ENCODE measurements at regions not wholly inside any gene's neighbourhood (a gene's known extent, or its start where the extent isn't known, plus 50 kb on each side); places are given as distances from the start of the nearest gene placed in this dataset.
A peak's percentile ranks its signal among the peaks of the same experiment; 100 is the strongest.

- DNase-seq, result no peak
- 100% methylated on average over 1 of the region's 6 CpGs for WGBS (ENCODE audit: insufficient coverage)
- Histone ChIP-seq H3K36me3 (ENCODE audit: control insufficient read depth, insufficient read depth, low read length) (no peaks in the 10 kb centered on the region), H3K27me3 (ENCODE audit: control insufficient read depth, insufficient read depth, low read length) (no peaks in the 10 kb centered on the region), H3K27ac (ENCODE audit: low read length) (no peak overlapping the region), H3K4me3 (ENCODE audit: low read length) (no peak overlapping the region), H3K4me1 (ENCODE audit: control insufficient read depth, insufficient read depth, low read length) (peaks cover 7% of the 10 kb centered on the region), H3K9me3 (replicated peaks; ENCODE audit: control insufficient read depth, low read depth, low read length) (no peaks in the 10 kb centered on the region)
Observed at GRCh38 chr5:125153231-125153630, 406.8 kb upstream of the ZNF608 start.

GRCh38 chr5:125154301-125155110, 408.1 kb upstream of the ZNF608 start:
- peak; percentile 91 for DNase-seq
- H3K27ac ChIP-seq (ENCODE audit: low read length), result peak overlapping the region; percentile 31
- H3K4me1 ChIP-seq (ENCODE audit: control insufficient read depth, insufficient read depth, low read length), result peaks cover 4% of the 10 kb centered on the region
- no peak overlapping the region for H3K4me3 ChIP-seq (ENCODE audit: low read length)
- no peaks in the 10 kb centered on the region for H3K27me3 ChIP-seq (ENCODE audit: control insufficient read depth, insufficient read depth, low read length)
- H3K36me3 ChIP-seq (ENCODE audit: control insufficient read depth, insufficient read depth, low read length), result no peaks in the 10 kb centered on the region
- WGBS (ENCODE audit: insufficient coverage), result 9% methylated on average over 1 of the region's 1 CpG
- H3K9me3 ChIP-seq (replicated peaks; ENCODE audit: control insufficient read depth, low read depth, low read length), result no peaks in the 10 kb centered on the region

GRCh38 chr5:125160787-125161502, 414.5 kb upstream of the ZNF608 start:
- Histone ChIP-seq H3K27me3 (ENCODE audit: control insufficient read depth, insufficient read depth, low read length) (no peaks in the 10 kb centered on the region), H3K4me1 (ENCODE audit: control insufficient read depth, insufficient read depth, low read length) (no peaks in the 10 kb centered on the region), H3K9me3 (replicated peaks; ENCODE audit: control insufficient read depth, low read depth, low read length) (peaks cover 6% of the 10 kb centered on the region), H3K27ac (ENCODE audit: low read length) (no peak overlapping the region), H3K4me3 (ENCODE audit: low read length) (no peak overlapping the region), H3K36me3 (ENCODE audit: control insufficient read depth, insufficient read depth, low read length) (no peaks in the 10 kb centered on the region)
- 69% methylated on average over 6 of the region's 10 CpGs for WGBS (ENCODE audit: insufficient coverage)
- DNase-seq, result no peak

GRCh38 chr5:125162714-125163113, 416.3 kb upstream of the ZNF608 start:
- H3K9me3 ChIP-seq (replicated peaks; ENCODE audit: control insufficient read depth, low read depth, low read length), result peaks cover 6% of the 10 kb centered on the region
- H3K4me3 ChIP-seq (ENCODE audit: low read length), result no peak overlapping the region
- no peaks in the 10 kb centered on the region for H3K4me1 ChIP-seq (ENCODE audit: control insufficient read depth, insufficient read depth, low read length)

GRCh38 chr5:125169396-125169795, 423.0 kb upstream of the ZNF608 start:
- H3K36me3 ChIP-seq (ENCODE audit: control insufficient read depth, insufficient read depth, low read length), result no peaks in the 10 kb centered on the region
- H3K27ac ChIP-seq (ENCODE audit: low read length), result no peak overlapping the region
- H3K4me1 ChIP-seq (ENCODE audit: control insufficient read depth, insufficient read depth, low read length), result no peaks in the 10 kb centered on the region
- H3K9me3 ChIP-seq (replicated peaks; ENCODE audit: control insufficient read depth, low read depth, low read length), result no peaks in the 10 kb centered on the region
- no CpG with 5 or more reads among the region's 1 CpG for WGBS (ENCODE audit: insufficient coverage)
- no peaks in the 10 kb centered on the region for H3K27me3 ChIP-seq (ENCODE audit: control insufficient read depth, insufficient read depth, low read length)
- DNase-seq, result no peak
- no peak overlapping the region for H3K4me3 ChIP-seq (ENCODE audit: low read length)

More at GRCh38 chr5:125162714-125163113, 416.3 kb upstream of the ZNF608 start:
- Histone ChIP-seq H3K27me3 (ENCODE audit: control insufficient read depth, insufficient read depth, low read length) (no peaks in the 10 kb centered on the region), H3K36me3 (ENCODE audit: control insufficient read depth, insufficient read depth, low read length) (no peaks in the 10 kb centered on the region), H3K27ac (ENCODE audit: low read length) (no peak overlapping the region)
- no CpG with 5 or more reads among the region's 1 CpG for WGBS (ENCODE audit: insufficient coverage)
- no peak for DNase-seq

GRCh38 chr5:125171641-125172040, 425.2 kb upstream of the ZNF608 start:
- no peak for DNase-seq
- H3K27ac ChIP-seq (ENCODE audit: low read length), result no peak overlapping the region
- WGBS (ENCODE audit: insufficient coverage), result 67% methylated on average over 1 of the region's 1 CpG
- H3K27me3 ChIP-seq (ENCODE audit: control insufficient read depth, insufficient read depth, low read length), result no peaks in the 10 kb centered on the region
- no peaks in the 10 kb centered on the region for H3K9me3 ChIP-seq (replicated peaks; ENCODE audit: control insufficient read depth, low read depth, low read length)
- no peak overlapping the region for H3K4me3 ChIP-seq (ENCODE audit: low read length)
- no peaks in the 10 kb centered on the region for H3K4me1 ChIP-seq (ENCODE audit: control insufficient read depth, insufficient read depth, low read length)
- H3K36me3 ChIP-seq (ENCODE audit: control insufficient read depth, insufficient read depth, low read length), result no peaks in the 10 kb centered on the region

- no peak overlapping the region for H3K27ac ChIP-seq (ENCODE audit: low read length)
- WGBS (ENCODE audit: insufficient coverage), result no CpG with 5 or more reads among the region's 4 CpGs
Observed at GRCh38 chr5:125175348-125176004, 429.0 kb upstream of the ZNF608 start.

GRCh38 chr5:125176005-125176390, 429.6 kb upstream of the ZNF608 start:
- Histone ChIP-seq H3K27ac (ENCODE audit: low read length) (no peak overlapping the region), H3K27me3 (ENCODE audit: control insufficient read depth, insufficient read depth, low read length) (no peaks in the 10 kb centered on the region), H3K4me3 (ENCODE audit: low read length) (no peak overlapping the region), H3K9me3 (replicated peaks; ENCODE audit: control insufficient read depth, low read depth, low read length) (no peaks in the 10 kb centered on the region), H3K36me3 (ENCODE audit: control insufficient read depth, insufficient read depth, low read length) (no peaks in the 10 kb centered on the region), H3K4me1 (ENCODE audit: control insufficient read depth, insufficient read depth, low read length) (no peaks in the 10 kb centered on the region)
- DNase-seq, result no peak
- WGBS (ENCODE audit: insufficient coverage), result 26% methylated on average over 2 of the region's 2 CpGs

More at GRCh38 chr5:125175348-125176004, 429.0 kb upstream of the ZNF608 start:
- peak; percentile 48 for DNase-seq
- no peak overlapping the region for H3K4me3 ChIP-seq (ENCODE audit: low read length)
- no peaks in the 10 kb centered on the region for H3K4me1 ChIP-seq (ENCODE audit: control insufficient read depth, insufficient read depth, low read length)
- H3K36me3 ChIP-seq (ENCODE audit: control insufficient read depth, insufficient read depth, low read length), result no peaks in the 10 kb centered on the region
- no peaks in the 10 kb centered on the region for H3K9me3 ChIP-seq (replicated peaks; ENCODE audit: control insufficient read depth, low read depth, low read length)
- H3K27me3 ChIP-seq (ENCODE audit: control insufficient read depth, insufficient read depth, low read length), result no peaks in the 10 kb centered on the region

GRCh38 chr5:125177340-125177739, 430.9 kb upstream of the ZNF608 start:
- Histone ChIP-seq H3K9me3 (replicated peaks; ENCODE audit: control insufficient read depth, low read depth, low read length) (no peaks in the 10 kb centered on the region), H3K36me3 (ENCODE audit: control insufficient read depth, insufficient read depth, low read length) (no peaks in the 10 kb centered on the region), H3K27me3 (ENCODE audit: control insufficient read depth, insufficient read depth, low read length) (no peaks in the 10 kb centered on the region), H3K4me1 (ENCODE audit: control insufficient read depth, insufficient read depth, low read length) (no peaks in the 10 kb centered on the region), H3K27ac (ENCODE audit: low read length) (no peak overlapping the region), H3K4me3 (ENCODE audit: low read length) (no peak overlapping the region)
- no CpG with 5 or more reads among the region's 4 CpGs for WGBS (ENCODE audit: insufficient coverage)
- DNase-seq, result no peak

- DNase-seq, result no peak
- no peaks in the 10 kb centered on the region for H3K4me1 ChIP-seq (ENCODE audit: control insufficient read depth, insufficient read depth, low read length)
Observed at GRCh38 chr5:125179612-125180011, 433.2 kb upstream of the ZNF608 start.

More at GRCh38 chr5:125179612-125180011, 433.2 kb upstream of the ZNF608 start:
- Histone ChIP-seq H3K4me3 (ENCODE audit: low read length) (no peak overlapping the region), H3K27ac (ENCODE audit: low read length) (no peak overlapping the region), H3K9me3 (replicated peaks; ENCODE audit: control insufficient read depth, low read depth, low read length) (no peaks in the 10 kb centered on the region), H3K36me3 (ENCODE audit: control insufficient read depth, insufficient read depth, low read length) (no peaks in the 10 kb centered on the region), H3K27me3 (ENCODE audit: control insufficient read depth, insufficient read depth, low read length) (no peaks in the 10 kb centered on the region)
